Hematopoietic multipotent progenitor cell (in vitro differentiated cells): ENCODE measurements at regions not wholly inside any gene's neighbourhood (a gene's known extent, or its start where the extent isn't known, plus 50 kb on each side); places are given as distances from the start of the nearest gene placed in this dataset.
"Not testable (repeated sequence)": the region's sequence is repeated elsewhere in the genome, so short reads cannot be mapped to it uniquely, and the experiment has no call there.

ENCODE experiments used
- DNase-seq, 3 donors: peaks; one replicate each; pipeline ENCODE4 v3.0.0-alpha.2; 2011 to 2015; ENCODE audit warnings: low read depth in 2 of 3, low spot score in 2 of 3

DNA sequence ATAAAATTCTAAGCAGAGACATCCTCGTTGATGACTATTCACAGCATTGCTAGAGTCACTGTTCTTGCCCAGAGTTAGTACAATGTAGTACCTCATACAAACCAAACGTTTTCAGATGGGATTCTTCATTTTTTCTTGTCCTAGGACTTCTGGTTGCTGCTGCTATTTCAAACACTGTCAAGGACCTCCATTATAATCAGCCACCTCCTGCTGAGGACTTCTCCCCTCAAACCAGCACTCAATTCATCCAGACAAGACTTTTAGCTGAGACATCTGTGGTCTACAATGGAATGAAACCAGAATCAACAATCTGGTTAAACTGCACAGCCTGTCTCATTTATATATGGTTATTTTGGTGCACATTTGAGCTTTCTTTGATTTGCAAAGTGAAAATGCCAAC lies 1008.8 kb downstream of the STPG2 start:
- no peak for DNase-seq

DNA sequence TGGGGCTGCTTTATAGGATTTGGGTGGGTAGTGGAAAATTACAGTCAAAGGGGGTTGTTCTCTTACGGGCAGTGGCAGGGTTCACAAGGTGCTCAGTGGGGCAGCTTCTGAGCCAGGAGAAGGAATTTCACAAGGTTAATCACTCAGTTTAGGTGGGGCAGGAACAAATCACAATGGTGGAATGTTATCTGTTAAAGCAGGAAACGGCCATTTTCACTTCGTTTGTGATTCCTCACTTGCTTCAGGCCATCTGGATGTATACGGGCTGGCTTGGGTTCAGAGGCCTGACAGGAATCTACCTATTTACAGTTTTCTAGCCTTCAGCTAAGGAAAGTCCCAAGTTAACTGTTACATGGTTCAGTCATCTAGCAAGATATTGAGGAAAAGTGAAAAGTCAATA lies 1003.5 kb downstream of the STPG2 start:
- DNase-seq, result no peak

DNA sequence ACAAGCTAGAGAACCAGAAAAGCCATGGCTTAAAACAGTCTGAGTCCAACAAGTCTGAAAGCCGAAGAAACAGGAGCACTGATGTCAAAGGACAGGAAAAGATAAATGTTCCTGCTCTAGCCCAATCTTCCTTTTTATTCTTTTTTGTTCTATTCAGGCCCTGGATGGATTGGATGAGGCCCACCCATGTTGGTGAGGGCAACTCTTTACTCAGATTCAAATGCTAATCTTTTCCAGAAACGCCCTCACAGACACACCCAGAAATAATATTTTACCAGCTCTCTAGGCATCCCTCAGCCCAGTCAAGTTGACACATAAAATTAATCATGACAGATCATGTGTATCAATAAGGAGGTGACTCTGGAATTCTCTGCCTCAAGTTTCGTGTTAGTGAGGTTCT lies 1002.7 kb downstream of the STPG2 start:
- DNase-seq, result no peak

DNA sequence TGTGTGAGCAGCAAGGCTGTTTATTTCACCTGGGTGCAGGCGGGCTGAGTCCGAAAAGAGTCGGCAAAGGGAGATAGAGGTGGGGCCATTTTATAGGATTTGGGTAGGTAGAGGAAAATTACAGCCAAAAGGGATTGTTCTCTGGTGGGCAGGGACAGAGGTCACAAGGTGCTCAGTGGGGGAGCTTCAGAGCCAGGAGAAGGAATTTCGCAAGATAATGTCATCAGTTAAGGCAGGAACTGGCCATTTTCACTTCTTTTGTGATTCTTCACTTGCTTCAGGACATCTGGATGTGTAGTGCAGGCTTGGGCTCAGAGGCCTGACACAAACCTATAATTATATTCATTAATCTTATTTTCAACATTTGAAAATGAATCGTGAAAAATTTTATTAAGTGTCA lies 1001.9 kb downstream of the STPG2 start:
- not testable (repeated sequence) for DNase-seq

DNA sequence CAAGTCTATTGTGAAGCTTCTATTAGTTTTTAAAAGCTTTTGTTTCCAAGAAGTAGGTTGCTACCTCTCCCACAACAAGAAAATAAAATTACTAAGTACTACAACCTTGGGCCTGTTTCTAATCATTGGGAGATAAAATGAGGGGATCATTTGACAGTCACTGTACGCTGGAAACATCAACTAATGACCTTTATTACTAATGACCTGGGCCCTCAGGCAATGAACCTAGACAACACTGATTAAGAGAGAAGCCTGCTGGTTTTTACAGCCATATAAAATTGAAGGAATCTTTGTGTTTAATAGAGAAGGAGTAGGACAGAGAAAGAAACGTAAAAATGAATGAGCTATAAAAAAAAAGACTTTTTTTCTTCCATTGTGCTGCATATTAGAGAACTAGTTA lies 1000.9 kb downstream of the STPG2 start:
- no peak for DNase-seq

DNA sequence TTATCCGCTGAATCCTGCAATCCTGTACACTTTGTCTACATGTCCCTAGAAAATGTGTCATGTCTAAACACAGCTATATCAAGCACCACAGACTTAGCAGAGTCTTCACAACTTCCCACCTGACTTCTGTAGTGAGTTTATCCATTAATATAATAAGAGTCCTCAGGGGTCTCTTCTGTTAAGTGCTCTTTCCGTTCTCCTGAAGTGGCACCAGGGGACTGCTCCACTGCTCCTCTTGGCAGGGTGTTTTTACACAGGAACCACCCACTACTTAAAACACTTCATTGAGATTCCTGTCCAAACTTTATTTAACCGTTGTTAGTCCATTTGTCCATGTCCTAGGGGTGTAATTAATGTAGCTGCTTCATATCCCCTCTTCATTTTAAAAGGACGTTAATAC lies 1000.4 kb downstream of the STPG2 start:
- no peak for DNase-seq

DNA sequence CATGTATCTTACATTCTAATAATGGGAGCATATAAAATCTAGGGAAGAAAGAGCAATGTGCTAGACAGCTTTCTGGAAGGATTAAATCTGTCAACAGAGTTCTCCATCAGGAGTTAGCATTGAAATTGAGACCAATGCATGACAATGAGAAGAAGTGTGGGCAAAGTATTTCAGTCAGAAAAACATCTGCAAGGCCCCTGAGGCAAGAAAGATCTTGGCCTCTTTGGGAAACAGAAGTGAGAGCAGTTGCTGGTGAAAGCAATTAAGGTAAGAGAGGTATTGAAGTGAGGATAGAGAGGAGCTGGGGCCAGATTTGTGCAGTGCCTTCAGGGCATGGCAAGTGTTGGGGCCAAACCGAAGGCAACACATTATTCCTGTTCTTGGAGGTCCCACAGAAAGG lies 999.1 kb downstream of the STPG2 start:
- no peak for DNase-seq

DNA sequence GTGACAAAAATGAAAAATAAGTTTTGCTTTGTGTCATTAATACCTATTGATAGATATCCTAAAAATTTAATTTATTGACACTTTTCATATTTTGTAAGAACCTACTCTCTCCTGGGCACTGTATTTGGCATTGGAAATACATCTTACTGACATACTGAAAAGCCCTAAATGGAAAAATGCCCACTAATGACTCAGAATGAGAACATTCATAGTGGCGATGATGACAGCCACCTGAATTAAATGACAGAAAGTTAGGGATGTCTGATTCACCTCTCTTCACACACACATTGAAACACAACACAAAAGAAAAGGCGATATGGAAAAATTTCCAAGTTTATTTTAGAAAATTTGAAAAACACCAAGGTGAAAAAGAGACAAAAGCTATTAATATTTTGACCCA lies 992.3 kb downstream of the STPG2 start:
- DNase-seq, result no peak

DNA sequence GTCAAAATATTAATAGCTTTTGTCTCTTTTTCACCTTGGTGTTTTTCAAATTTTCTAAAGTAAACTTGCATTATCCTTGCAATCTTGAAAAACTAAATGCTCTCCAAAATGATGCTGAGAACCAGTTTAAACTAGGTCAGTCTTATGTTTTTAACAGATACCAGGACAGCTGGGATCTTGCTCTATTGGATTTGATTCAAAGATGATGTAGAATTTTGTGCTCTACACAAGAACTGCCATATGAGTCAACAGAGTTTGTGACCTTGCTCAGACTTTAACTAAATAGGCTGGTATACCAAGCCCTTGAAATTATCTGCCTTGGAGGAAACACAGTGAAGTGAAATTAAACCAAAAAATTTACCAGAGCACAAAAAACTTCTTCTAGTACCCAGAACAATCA lies 991.1 kb downstream of the STPG2 start:
- DNase-seq, result no peak

DNA sequence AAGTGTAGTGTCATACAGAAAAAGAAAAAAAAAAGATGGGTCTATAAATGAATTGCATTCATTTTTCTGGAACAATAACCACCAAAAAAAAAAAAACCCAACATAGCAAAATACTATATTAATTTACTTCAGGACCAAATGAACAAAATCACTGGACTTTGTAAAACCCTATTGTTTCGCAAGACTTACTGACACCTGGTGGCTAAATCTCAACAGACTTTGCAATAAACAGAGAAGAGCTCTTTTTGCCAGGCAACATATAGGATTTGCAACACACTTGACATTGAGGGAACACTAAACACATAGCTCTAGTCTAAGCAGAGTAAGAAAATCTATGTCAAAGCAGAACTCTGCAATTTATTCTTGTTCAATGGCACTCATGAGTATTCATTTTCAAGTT lies 990.2 kb downstream of the STPG2 start:
- peak in 2 of 3 donors; percentile 22 to 49 for DNase-seq

DNA sequence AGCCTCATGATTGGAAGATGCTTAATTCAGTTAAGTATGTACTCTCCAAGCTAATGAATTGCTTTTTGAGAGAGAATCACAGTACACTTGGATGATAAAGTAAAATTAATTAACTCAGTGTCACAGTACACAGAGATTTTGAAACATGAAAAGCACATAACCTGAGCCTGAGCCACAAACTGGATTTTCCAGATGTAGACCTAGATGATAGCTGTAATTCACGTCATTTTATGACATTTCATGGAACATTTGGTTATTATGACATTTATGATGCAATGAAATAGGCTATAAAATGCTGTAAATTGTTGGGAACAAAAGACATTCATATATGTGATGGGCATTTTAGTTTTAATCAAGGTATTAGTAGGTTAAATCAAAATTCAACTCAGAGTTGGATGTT lies 983.7 kb downstream of the STPG2 start:
- no peak for DNase-seq

DNA sequence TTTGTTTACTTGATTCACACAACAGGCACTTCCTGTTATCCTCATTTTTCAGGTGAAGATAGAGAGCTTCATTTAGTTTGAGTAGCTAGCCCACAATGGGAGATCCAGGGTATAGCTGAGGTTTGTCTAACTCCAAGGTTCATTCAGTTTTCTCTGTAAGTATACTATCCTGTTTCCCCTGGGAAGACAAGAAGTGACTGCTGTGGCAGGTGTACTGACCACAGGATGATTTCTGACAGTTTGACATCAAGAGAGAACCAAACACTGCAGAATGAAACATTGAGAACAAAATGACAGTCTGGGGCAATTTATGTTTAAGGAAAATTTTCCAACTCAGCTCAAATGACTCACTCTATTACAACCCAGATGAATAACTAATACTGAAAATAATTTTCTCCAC lies 958.0 kb downstream of the STPG2 start:
- DNase-seq, result no peak

DNA sequence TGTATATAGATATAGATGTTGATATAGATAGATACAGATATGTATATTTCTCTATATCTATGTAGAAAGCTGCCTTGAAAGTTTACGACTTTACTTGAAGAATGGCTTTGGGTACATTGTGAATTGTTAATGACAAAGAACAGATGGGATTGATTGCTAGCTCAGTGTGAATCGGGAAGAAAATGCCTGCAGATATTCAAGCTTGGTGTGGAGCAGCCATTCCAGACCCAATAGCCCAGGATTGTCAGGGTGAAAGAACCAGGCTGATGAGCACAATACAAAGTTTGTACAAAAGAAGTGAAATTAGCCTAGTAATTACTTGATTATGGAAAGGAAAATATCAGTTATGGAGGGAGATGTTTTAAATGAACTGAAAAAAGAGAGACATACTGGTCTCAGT lies 946.2 kb downstream of the STPG2 start:
- no peak for DNase-seq

DNA sequence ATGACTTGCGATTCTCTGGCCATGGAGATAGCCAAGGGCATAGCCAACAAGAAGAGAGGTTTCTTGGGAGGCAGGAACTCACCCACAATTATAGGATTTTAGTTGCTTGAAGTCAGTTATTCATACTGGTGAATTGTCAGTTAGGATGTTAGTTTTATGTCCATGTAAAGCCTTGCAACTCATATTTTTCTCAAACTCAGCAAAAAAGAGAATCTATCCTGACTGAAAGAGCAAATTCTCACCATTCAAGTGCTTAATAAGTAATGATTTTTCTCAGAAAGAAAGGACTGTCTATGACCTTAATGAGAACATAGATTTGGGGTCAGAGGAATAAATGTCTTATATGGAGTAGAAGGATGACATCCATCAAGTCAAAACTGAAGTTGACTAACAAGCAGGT lies 934.5 kb downstream of the STPG2 start:
- no peak for DNase-seq

DNA sequence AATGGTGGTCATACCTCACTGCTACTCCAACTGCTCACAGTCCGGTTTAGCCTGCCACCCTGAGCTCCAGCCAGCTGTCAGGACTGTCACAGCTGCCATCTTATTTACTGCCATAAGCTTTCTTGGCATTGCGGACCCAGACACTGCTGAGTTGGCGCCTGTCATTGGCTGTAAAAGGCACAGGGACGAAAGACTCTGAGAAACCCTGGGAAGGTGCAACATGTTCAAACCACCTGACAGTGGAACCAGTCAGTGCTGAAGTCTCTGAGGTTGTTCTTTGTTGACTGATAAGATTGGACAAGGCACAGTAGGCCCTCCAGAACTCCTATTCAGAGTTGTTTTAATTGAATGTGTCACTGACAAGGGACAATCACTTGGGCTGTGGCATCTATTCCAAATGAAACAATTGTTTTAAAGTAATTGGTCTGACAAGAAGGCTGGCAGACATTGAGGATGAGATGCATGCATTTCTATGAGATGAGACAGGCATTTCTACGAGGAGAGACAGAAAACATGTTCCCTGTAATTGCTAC lies 927.8 kb downstream of the STPG2 start:
- DNase-seq, result no peak

DNA sequence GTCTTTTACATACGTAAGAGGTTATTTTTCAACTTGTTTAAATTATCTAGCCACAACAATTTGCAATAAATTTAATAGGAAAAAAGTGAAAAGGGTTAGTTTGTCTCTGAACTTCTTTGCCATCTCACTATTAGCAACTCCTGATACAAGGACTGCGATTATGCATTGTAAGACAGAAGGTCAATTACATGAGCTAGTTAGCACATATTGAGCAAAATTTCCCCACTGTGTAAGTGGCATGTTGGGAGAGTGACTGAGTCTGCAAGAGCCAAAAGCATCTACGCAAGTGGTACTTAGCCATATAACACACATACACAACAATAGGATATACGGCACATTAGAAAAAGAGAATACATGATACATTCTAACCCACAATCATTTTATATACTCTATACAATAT lies 927.2 kb downstream of the STPG2 start:
- no peak for DNase-seq

DNA sequence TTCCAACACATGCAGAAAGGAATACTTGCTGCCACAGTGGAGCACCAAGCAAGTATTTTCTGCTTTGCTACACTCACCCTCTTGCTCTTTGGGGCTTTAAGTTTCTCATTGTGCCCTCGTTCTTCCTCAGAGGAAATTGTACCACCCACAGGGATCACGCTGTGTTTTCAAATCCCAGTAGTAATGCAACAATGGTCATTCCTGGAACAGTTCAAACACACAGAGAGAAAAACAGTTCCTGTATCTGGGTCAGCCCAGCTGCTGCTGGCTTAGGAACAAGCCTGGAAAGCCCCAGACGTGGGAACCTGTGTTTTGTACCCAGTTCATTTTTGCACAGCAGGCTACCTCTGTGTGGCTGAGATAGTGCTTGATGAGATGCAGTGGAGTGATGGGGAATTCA lies 907.8 kb downstream of the STPG2 start:
- DNase-seq, result no peak

DNA sequence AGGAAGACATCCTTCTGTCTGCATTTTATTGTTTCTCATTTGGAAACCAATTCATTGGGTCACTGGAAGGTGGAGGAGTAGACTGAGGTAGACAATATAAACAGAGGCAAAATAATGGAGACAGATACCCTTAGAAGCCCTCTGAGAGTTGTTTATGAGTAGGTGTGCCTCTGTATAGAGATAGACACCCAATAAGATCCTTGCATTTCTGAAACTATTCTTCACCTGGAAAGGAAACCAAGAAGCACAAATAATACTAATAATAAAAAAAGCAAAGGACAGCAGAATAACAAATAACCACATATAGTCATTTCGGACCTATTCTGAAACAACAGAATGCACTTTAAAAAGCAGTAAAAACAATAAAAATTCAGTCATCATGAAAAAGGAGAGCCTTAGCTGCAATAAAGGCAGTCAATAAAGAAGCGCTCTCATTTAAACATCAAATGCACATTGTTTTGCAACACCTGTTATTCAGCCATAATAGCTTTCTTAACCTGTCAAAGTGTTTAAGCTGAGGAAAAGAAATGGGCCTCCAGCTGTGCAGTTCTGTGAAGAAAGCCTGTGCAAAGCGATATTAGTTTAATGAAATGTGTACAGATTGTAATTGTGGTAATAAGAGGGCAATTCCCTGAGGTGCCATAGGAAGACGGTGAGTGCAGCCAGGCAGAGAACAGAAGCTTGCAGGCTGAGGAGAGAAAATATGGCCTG lies 904.2 kb downstream of the STPG2 start:
- DNase-seq, result no peak

DNA sequence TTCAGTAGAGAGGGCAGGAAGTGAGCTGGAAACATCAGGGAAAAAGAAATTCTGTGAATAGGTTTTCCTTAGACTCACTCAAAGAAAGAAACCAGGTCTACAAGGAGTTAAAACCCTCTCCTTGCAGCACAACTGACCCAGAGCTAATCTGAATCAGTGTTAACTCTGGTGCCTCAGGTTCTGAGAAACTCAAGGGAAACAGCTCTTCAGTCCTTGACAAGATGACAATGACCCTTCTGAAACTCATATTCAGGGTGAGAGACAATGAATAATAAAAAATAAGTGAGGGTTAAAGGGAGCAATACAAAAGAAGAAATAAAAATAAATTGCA lies 903.6 kb downstream of the STPG2 start:
- no peak for DNase-seq

DNA sequence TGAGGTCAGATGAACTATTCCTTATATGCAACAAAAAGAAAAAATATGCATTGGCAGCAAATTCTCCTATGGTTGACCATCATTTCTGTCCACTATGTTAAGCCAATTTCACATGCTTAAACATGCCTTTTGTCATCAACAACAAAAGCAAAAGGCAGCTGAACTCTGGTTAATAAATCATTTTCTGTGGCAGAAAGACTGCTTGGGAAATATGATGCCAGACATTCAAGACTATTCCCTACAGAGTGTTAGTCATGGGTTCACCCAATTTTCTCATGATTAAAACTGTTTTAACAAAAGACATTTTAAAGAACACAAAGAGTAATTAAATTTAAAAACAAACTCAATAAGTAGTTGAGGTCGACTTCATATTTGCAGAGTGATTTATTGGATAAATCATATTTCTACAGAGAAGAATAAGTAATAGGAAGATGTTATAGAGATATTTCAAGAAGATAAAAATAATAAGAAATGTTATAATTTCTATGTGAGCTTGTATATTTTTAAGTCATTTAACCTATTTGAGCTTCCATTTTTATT lies 890.6 kb downstream of the STPG2 start:
- DNase-seq, result no peak

DNA sequence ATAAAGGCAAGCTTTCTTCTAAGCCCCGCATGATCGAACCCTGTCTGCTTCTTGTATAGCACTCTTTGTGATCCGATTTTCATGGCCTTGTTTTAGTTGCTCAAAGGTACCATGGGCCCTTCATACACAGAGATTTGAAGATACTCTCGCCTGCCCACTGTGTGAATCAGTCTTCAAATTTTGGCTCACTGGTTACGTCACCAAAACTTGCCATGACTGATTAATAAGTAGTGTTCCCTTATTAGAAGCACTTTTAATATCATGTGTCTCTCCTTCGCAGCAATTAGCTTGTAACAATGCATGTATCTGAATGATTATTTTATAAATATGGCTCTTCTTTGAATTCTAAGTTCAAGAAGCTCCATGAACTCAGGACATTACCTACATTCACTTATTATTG lies 880.5 kb downstream of the STPG2 start:
- DNase-seq, result no peak

DNA sequence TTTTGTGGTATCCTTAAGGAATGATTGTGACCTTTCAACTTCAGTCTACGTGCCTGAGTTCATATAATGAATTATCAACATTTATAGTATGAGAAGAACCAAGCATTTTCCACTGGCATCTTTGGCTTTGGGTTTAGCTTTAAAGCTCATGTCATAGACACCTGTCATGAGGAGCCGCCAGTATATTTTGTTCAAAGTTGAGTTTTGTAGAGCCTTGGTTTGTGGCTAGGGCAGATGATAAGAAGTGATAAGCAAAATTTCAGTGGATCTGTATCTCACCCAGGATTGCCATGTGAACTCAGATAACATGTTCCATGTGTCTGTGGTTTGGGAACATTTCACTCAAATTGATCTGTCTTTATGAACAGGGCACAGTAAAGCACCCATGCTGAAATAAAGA lies 873.2 kb downstream of the STPG2 start:
- DNase-seq, result no peak

DNA sequence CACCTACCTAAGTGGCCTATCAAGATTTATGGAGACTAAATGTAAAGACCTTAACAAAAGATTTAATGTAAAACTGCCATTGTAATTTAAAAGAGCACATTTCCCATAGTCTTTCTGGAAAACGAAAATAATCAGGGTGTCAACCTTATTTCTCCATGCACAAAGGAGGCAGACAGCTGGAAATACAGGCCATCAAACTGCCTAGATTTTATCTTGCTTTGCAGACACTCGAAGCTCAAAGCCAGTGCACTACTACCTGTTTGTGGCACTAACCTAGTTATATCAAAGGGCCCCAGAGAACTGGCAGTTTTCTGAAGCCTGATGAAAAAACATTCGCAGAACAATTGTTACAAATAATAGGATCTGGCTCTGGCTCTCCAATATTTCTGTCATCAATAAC lies 863.9 kb downstream of the STPG2 start:
- DNase-seq, result no peak
